ENCODE measurements at regions not wholly inside any gene's neighbourhood (a gene's known extent, or its start where the extent isn't known, plus 50 kb on each side); places are given as distances from the start of the nearest gene placed in this dataset.

DNA sequence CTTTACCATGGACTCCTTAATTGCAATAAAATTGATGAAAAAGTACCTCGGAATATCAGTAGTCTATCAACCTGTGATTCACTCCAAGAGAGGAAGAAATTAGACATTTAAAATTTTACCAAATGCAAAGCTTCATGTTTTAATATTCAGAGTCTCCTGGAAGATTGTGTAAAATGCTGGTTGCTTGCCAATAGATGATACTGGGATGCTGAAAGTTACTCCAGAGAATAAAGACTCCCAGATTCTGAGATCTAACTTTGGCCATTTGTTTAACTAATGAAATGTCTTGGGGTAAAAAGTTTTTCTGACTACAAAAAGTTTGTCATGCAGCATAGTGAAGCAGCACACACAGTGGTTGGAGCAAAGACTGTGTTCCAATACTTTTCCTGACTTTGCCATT is 176.7 kb upstream of the RSPO3 start:
- no peak for TF ChIP-seq POLR2A (IDR thresholded peaks at IDR 0.05; ENCODE audit: low read depth, low read length)
- TF ChIP-seq TAF1 (IDR thresholded peaks at IDR 0.05; ENCODE audit: borderline replicate concordance, low read depth, low read length) = no peak
- no peak for TF ChIP-seq POLR2AphosphoS5 (IDR thresholded peaks at IDR 0.05; ENCODE audit: low read depth, low read length)
